Osteocyte (in vitro differentiated cells): ENCODE measurements at regions not wholly inside any gene's neighbourhood (a gene's known extent, or its start where the extent isn't known, plus 50 kb on each side); places are given as distances from the start of the nearest gene placed in this dataset.

Source experiments
- DNase-seq: peaks from one replicate; pipeline ENCODE4 v3.0.0; 2021; ENCODE audit warnings: mixed read lengths; ENCODE audit not compliant: unreplicated experiment; ENCODE audit errors: extremely low spot score
- H3K27ac Mint-ChIP-seq: one replicate; pipeline ENCODE4 v1.8.0; 2021; ENCODE audit warnings: mild to moderate bottlenecking, mixed read lengths; ENCODE audit not compliant: unreplicated experiment
- H3K27me3 Mint-ChIP-seq: one replicate; pipeline ENCODE4 v1.8.0; 2021; ENCODE audit warnings: mixed read lengths; ENCODE audit not compliant: unreplicated experiment
- H3K36me3 Mint-ChIP-seq: one replicate; pipeline ENCODE4 v1.8.0; 2021; ENCODE audit warnings: mixed read lengths; ENCODE audit not compliant: unreplicated experiment
- H3K4me1 Mint-ChIP-seq: one replicate; pipeline ENCODE4 v1.8.0; 2021; ENCODE audit warnings: mixed read lengths; ENCODE audit not compliant: unreplicated experiment
- H3K4me3 Mint-ChIP-seq: one replicate; pipeline ENCODE4 v1.8.0; 2021; ENCODE audit warnings: mild to moderate bottlenecking, moderate library complexity, mixed read lengths; ENCODE audit not compliant: unreplicated experiment
- H3K9me3 Mint-ChIP-seq: one replicate; pipeline ENCODE4 v1.8.0; 2021; ENCODE audit warnings: mixed read lengths; ENCODE audit not compliant: unreplicated experiment
- TF ChIP-seq, protein P1 (sequence below): fragments of 200-600 bp; sonication (generic); IDR thresholded peaks from 2 replicates; pipeline ENCODE4 v1.5.0; 2021; ENCODE audit warnings: antibody characterized with exemption, mild to moderate bottlenecking, moderate library complexity

- H3K36me3 Mint-ChIP-seq: no peaks in the 10 kb centered on the region
- H3K27ac Mint-ChIP-seq: no peak overlapping the region
- no peak overlapping the region for H3K4me3 Mint-ChIP-seq
- DNase-seq: no peak
- H3K9me3 Mint-ChIP-seq: no peaks in the 10 kb centered on the region
- TF ChIP-seq, protein P1, sequence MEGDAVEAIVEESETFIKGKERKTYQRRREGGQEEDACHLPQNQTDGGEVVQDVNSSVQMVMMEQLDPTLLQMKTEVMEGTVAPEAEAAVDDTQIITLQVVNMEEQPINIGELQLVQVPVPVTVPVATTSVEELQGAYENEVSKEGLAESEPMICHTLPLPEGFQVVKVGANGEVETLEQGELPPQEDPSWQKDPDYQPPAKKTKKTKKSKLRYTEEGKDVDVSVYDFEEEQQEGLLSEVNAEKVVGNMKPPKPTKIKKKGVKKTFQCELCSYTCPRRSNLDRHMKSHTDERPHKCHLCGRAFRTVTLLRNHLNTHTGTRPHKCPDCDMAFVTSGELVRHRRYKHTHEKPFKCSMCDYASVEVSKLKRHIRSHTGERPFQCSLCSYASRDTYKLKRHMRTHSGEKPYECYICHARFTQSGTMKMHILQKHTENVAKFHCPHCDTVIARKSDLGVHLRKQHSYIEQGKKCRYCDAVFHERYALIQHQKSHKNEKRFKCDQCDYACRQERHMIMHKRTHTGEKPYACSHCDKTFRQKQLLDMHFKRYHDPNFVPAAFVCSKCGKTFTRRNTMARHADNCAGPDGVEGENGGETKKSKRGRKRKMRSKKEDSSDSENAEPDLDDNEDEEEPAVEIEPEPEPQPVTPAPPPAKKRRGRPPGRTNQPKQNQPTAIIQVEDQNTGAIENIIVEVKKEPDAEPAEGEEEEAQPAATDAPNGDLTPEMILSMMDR: no peak
- H3K4me1 Mint-ChIP-seq: no peaks in the 10 kb centered on the region
- no peaks in the 10 kb centered on the region for H3K27me3 Mint-ChIP-seq
Observed at GRCh38 chr11:92505689-92506088, 281.1 kb downstream of the FAT3 start.

DNA sequence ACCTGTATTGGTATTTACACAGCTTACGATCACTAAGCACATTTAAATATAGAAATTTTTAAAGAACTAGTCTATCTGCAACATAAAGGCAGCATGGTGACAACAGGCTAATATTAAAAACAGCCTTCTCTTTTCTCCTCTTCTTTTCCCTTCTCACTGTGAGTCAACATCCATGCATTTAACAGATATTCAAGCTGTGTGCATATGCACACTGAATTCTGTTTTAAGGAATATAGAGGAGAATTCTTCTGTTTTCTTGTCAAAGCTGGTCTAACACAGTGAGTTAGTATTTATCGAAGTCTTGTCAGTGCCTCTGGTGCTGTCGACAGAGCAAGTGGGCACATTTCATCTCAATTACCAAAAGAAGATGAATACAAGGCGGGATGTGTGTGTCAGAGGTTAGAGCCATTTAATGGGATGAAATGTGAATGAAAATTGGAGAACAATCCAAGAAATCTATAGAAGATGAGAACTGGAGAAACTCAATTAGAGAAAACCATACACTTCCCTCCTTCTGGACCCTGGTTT, 282.3 kb downstream of the FAT3 start:
- no peak for DNase-seq
- H3K27me3 Mint-ChIP-seq: no peaks in the 10 kb centered on the region
- no peaks in the 10 kb centered on the region for H3K36me3 Mint-ChIP-seq
- H3K4me3 Mint-ChIP-seq: no peak overlapping the region
- no peaks in the 10 kb centered on the region for H3K9me3 Mint-ChIP-seq
- no peak overlapping the region for H3K27ac Mint-ChIP-seq
- TF ChIP-seq, protein P1: no peak
- no peaks in the 10 kb centered on the region for H3K4me1 Mint-ChIP-seq

- TF ChIP-seq, protein P1: no peak
- H3K4me3 Mint-ChIP-seq: no peak overlapping the region
- H3K36me3 Mint-ChIP-seq: no peaks in the 10 kb centered on the region
- DNase-seq: no peak
- no peaks in the 10 kb centered on the region for H3K9me3 Mint-ChIP-seq
- H3K27me3 Mint-ChIP-seq: no peaks in the 10 kb centered on the region
- H3K27ac Mint-ChIP-seq: no peak overlapping the region
- no peaks in the 10 kb centered on the region for H3K4me1 Mint-ChIP-seq
Observed at GRCh38 chr11:92510591-92510990, 286.0 kb downstream of the FAT3 start.

DNA sequence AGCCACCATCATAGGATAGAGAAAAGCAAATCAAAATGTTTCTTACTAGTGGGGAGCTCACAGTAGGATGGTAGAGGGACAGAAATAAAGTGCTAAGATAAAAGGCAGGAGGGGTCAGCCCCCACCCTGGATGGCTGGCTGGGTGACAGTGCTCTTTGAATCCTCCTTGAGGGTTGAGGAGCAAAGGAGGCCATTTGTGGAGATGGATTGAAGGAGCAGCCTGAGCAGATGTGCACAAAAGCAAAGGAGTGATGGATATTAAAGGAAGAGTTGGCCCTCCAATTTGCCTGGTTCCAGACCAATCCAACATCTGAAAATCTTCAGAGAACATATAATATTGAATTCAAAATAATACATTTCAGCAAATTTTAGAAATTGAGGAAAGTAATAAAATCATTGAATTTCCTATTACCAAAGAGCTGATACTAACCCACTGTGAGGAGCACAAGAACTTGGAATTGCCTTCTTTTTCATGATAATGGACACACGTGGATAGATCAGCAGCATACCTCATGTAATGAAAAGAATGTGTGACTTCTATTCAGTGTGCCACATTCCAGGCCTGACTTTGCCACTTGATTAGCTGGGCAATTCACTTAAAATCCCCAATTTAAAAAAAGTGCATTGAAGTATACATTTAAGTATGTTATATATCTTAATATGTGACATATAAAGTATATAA, 287.0 kb downstream of the FAT3 start:
- Mint-ChIP-seq H3K27me3 (no peaks in the 10 kb centered on the region), H3K9me3 (peaks cover 2% of the 10 kb centered on the region), H3K27ac (no peak overlapping the region), H3K4me3 (no peak overlapping the region), H3K36me3 (no peaks in the 10 kb centered on the region), H3K4me1 (no peaks in the 10 kb centered on the region)
- TF ChIP-seq, protein P1: no peak
- DNase-seq: no peak

DNA sequence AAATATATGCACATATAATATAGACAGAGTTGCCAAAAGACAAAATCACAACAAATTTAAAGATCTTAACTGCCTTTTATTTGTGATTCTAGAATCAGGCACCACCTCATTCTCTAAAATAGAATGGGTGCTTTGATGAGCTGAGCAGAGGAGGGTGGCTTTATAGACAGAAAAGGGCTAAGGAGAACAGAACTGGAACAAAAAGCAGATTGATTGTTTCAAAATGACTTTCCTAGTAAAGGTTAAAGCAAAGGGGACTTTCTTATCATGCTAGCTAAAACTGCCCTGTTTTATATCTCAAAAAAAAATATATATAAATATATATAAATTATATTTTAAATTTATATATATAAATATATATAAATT, 287.6 kb downstream of the FAT3 start:
- no peaks in the 10 kb centered on the region for H3K4me1 Mint-ChIP-seq
- TF ChIP-seq, protein P1: no peak
- H3K4me3 Mint-ChIP-seq: no peak overlapping the region
- no peaks in the 10 kb centered on the region for H3K36me3 Mint-ChIP-seq
- DNase-seq: no peak
- no peaks in the 10 kb centered on the region for H3K27me3 Mint-ChIP-seq
- peaks cover 5% of the 10 kb centered on the region for H3K9me3 Mint-ChIP-seq
- no peak overlapping the region for H3K27ac Mint-ChIP-seq
